Natural killer cell (primary cell): ENCODE measurements at regions not wholly inside any gene's neighbourhood (a gene's known extent, or its start where the extent isn't known, plus 50 kb on each side); places are given as distances from the start of the nearest gene placed in this dataset.

Source experiments
- ATAC-seq, 3 donors: fragments of 150-1000 bp in 2 of 3; fragments of 200-7000 bp in 1 of 3; cut with Tn5 transposase; 1 replicate in 1 of 3; 2 replicates in 2 of 3; pipeline ENCODE4 v1.10.0; 2021; ENCODE audit warnings: mild to moderate bottlenecking in 2 of 3, moderate library complexity in 2 of 3
- DNase-seq, 2 donors: peaks; one replicate each; pipeline versions ENCODE4 v3.0.0 to v3.0.0-alpha.2; 2013 to 2021; ENCODE audit warnings: mixed read lengths in 1 of 2
- H3K27ac ChIP-seq: one replicate; pipeline ENCODE4 v1.5.1; 2013; ENCODE audit warnings: mild to moderate bottlenecking, low read length
- H3K27me3 ChIP-seq: one replicate; pipeline ENCODE4 v1.6.1; 2013; ENCODE audit warnings: low read length; ENCODE audit not compliant: control insufficient read depth, insufficient read depth
- H3K36me3 ChIP-seq: one replicate; pipeline ENCODE4 v1.6.1; 2013; ENCODE audit warnings: low read length; ENCODE audit not compliant: control insufficient read depth, insufficient read depth
- H3K4me1 ChIP-seq: one replicate; pipeline ENCODE4 v1.6.1; 2013; ENCODE audit warnings: low read length; ENCODE audit not compliant: control insufficient read depth, insufficient read depth
- H3K4me3 ChIP-seq: one replicate; pipeline ENCODE4 v1.5.1; 2013; ENCODE audit warnings: low read length
- H3K9me3 ChIP-seq: one replicate; pipeline ENCODE4 v1.6.1; 2013; ENCODE audit warnings: low read length; ENCODE audit not compliant: control insufficient read depth, insufficient read depth
- H3K27ac Mint-ChIP-seq, 2 donors: one replicate each; pipeline ENCODE4 v1.8.0; 2022; ENCODE audit warnings: mild to moderate bottlenecking in 2 of 2, mixed read lengths in 2 of 2, moderate library complexity in 1 of 2
- H3K27me3 Mint-ChIP-seq, 2 donors: one replicate each; pipeline ENCODE4 v1.8.0; 2022; ENCODE audit warnings: low read depth in 2 of 2, mixed read lengths in 2 of 2
- H3K36me3 Mint-ChIP-seq: one replicate; pipeline ENCODE4 v1.8.0; 2022; ENCODE audit warnings: mixed read lengths
- H3K4me1 Mint-ChIP-seq, 2 donors: one replicate each; pipeline ENCODE4 v1.8.0; 2022; ENCODE audit warnings: mixed read lengths in 2 of 2
- H3K4me3 Mint-ChIP-seq: one replicate; pipeline ENCODE4 v1.8.0; 2022; ENCODE audit warnings: mild to moderate bottlenecking, moderate library complexity, mixed read lengths
- H3K9me3 Mint-ChIP-seq, 2 donors: one replicate each; pipeline ENCODE4 v1.8.0; 2022; ENCODE audit warnings: mixed read lengths in 2 of 2
- CTCF ChIP-seq: fragments of 200-600 bp; IDR thresholded peaks from one replicate; pipeline ENCODE4 v1.8.0; 2022; ENCODE audit warnings: antibody characterized with exemption
- WGBS: methylation state at CpG from one replicate; pipeline ENCODE4 v1.1.7; 2013; ENCODE audit warnings: missing lambda C conversion rate; ENCODE audit not compliant: insufficient coverage; 5-methylcytosine and 5-hydroxymethylcytosine counted together
- intact Hi-C: fragments of 100-400 bp; cut with micrococcal nuclease; formaldehyde crosslinking; loops from one replicate; pipeline ENCODE4 v1.14.2; 2022

- Histone ChIP-seq H3K27ac (no peak overlapping the region), H3K9me3 (no peaks in the 10 kb centered on the region), H3K4me1 (no peaks in the 10 kb centered on the region), H3K36me3 (no peaks in the 10 kb centered on the region), H3K4me3 (no peak overlapping the region), H3K27me3 (no peaks in the 10 kb centered on the region)
- H3K27me3 Mint-ChIP-seq: peaks cover 7 to 28% of the 10 kb centered on the region in 2 donors
- 89% methylated on average over 1 of the region's 3 CpGs for WGBS
- DNase-seq: no peak
- TF ChIP-seq CTCF: no peak
- intact Hi-C loops: no loop called here
- no peak overlapping the region for H3K4me3 Mint-ChIP-seq
- no peaks in the 10 kb centered on the region for H3K9me3 Mint-ChIP-seq
- no peak for ATAC-seq
- no peaks in the 10 kb centered on the region for H3K36me3 Mint-ChIP-seq
- no peak overlapping the region for H3K27ac Mint-ChIP-seq
- H3K4me1 Mint-ChIP-seq: no peaks in the 10 kb centered on the region
Measured at GRCh38 chr5:39648085-39648847, 223.5 kb upstream of the DAB2 start.

- Histone ChIP-seq H3K36me3 (no peaks in the 10 kb centered on the region), H3K4me1 (no peaks in the 10 kb centered on the region), H3K4me3 (no peak overlapping the region), H3K27ac (no peak overlapping the region), H3K9me3 (no peaks in the 10 kb centered on the region), H3K27me3 (no peaks in the 10 kb centered on the region)
- Mint-ChIP-seq H3K27ac (no peak overlapping the region), H3K4me1 (no peaks in the 10 kb centered on the region), H3K4me3 (no peak overlapping the region), H3K27me3 (peaks cover 17 to 27% of the 10 kb centered on the region in 2 donors), H3K36me3 (no peaks in the 10 kb centered on the region), H3K9me3 (no peaks in the 10 kb centered on the region)
- no peak for ATAC-seq
- intact Hi-C loops: no loop called here
- WGBS: 81% methylated on average over 1 of the region's 1 CpG
- TF ChIP-seq CTCF: no peak
- no peak for DNase-seq
Measured at GRCh38 chr5:39640552-39640951, 215.8 kb upstream of the DAB2 start.

- Histone ChIP-seq H3K36me3 (no peaks in the 10 kb centered on the region), H3K27me3 (no peaks in the 10 kb centered on the region), H3K27ac (no peak overlapping the region), H3K9me3 (no peaks in the 10 kb centered on the region), H3K4me1 (no peaks in the 10 kb centered on the region), H3K4me3 (no peak overlapping the region)
- no peak overlapping the region for H3K4me3 Mint-ChIP-seq
- intact Hi-C loops: no loop called here
- H3K27me3 Mint-ChIP-seq: peaks cover 14 to 20% of the 10 kb centered on the region in 2 donors
- H3K36me3 Mint-ChIP-seq: no peaks in the 10 kb centered on the region
- no peak for DNase-seq
- H3K4me1 Mint-ChIP-seq: no peaks in the 10 kb centered on the region
- H3K9me3 Mint-ChIP-seq: no peaks in the 10 kb centered on the region
- TF ChIP-seq CTCF: no peak
- H3K27ac Mint-ChIP-seq: no peak overlapping the region
- WGBS: 92% methylated on average over 2 of the region's 3 CpGs
- ATAC-seq: no peak
Measured at GRCh38 chr5:39639618-39640089, 214.9 kb upstream of the DAB2 start.

GRCh38 chr5:39638813-39639212, 214.0 kb upstream of the DAB2 start:
- no peak overlapping the region for H3K4me3 ChIP-seq
- TF ChIP-seq CTCF: no peak
- H3K9me3 Mint-ChIP-seq: no peaks in the 10 kb centered on the region
- peaks cover 13 to 14% of the 10 kb centered on the region in 2 donors for H3K27me3 Mint-ChIP-seq
- H3K36me3 Mint-ChIP-seq: no peaks in the 10 kb centered on the region
- H3K27ac Mint-ChIP-seq: no peak overlapping the region
- H3K4me1 ChIP-seq: no peaks in the 10 kb centered on the region
- no peaks in the 10 kb centered on the region for H3K27me3 ChIP-seq
- intact Hi-C loops: no loop called here
- no peaks in the 10 kb centered on the region for H3K9me3 ChIP-seq
- no peaks in the 10 kb centered on the region for H3K36me3 ChIP-seq
- DNase-seq: no peak
- H3K4me3 Mint-ChIP-seq: no peak overlapping the region
- no peak overlapping the region for H3K27ac ChIP-seq
- no peak for ATAC-seq
- H3K4me1 Mint-ChIP-seq: no peaks in the 10 kb centered on the region
